ENCODE measurements at regions not wholly inside any gene's neighbourhood (a gene's known extent, or its start where the extent isn't known, plus 50 kb on each side); places are given as distances from the start of the nearest gene placed in this dataset.

- Histone ChIP-seq H3K36me3 (no peaks in the 10 kb centered on the region), H3K4me3 (no peak overlapping the region), H3K4me1 (no peaks in the 10 kb centered on the region), H3K27me3 (no peaks in the 10 kb centered on the region), H3K27ac (no peak overlapping the region), H3K9me3 (no peaks in the 10 kb centered on the region), H3K9ac (ENCODE audit: low read depth in 2 of 2, low read length in 2 of 2) (no peak overlapping the region)
- intact Hi-C loops (cut with DNase I) = no loop called here
- DNase-seq = no peak
- no peak for TF ChIP-seq CTCF (IDR thresholded peaks at IDR 0.05)
These were observed 61.2 kb upstream of the GRIP1 start for GRCh38 chr12:66739940-66740651.

GRCh38 chr12:66740732-66741131, 61.9 kb upstream of the GRIP1 start:
- DNase-seq = no peak
- Histone ChIP-seq H3K27me3 (no peaks in the 10 kb centered on the region), H3K27ac (no peak overlapping the region), H3K9me3 (no peaks in the 10 kb centered on the region), H3K36me3 (no peaks in the 10 kb centered on the region), H3K4me3 (no peak overlapping the region), H3K4me1 (no peaks in the 10 kb centered on the region), H3K9ac (ENCODE audit: low read depth in 2 of 2, low read length in 2 of 2) (no peak overlapping the region)
- TF ChIP-seq CTCF (IDR thresholded peaks at IDR 0.05) = no peak
- intact Hi-C loops (cut with DNase I) = no loop called here

GRCh38 chr12:66741919-66742318, 63.0 kb upstream of the GRIP1 start:
- Histone ChIP-seq H3K4me1 (no peaks in the 10 kb centered on the region), H3K9me3 (no peaks in the 10 kb centered on the region), H3K27ac (no peak overlapping the region), H3K9ac (ENCODE audit: low read depth in 2 of 2, low read length in 2 of 2) (no peak overlapping the region), H3K27me3 (no peaks in the 10 kb centered on the region), H3K36me3 (no peaks in the 10 kb centered on the region), H3K4me3 (no peak overlapping the region)
- intact Hi-C loops (cut with DNase I) = no loop called here
- DNase-seq = no peak
- no peak for TF ChIP-seq CTCF (IDR thresholded peaks at IDR 0.05)

GRCh38 chr12:66742508-66743367, 63.9 kb upstream of the GRIP1 start:
- no peak overlapping the region for H3K4me3 ChIP-seq
- no peaks in the 10 kb centered on the region for H3K36me3 ChIP-seq
- H3K27me3 ChIP-seq = no peaks in the 10 kb centered on the region
- H3K9ac ChIP-seq (ENCODE audit: low read depth in 2 of 2, low read length in 2 of 2) = no peak overlapping the region
- no peak overlapping the region for H3K27ac ChIP-seq
- no peaks in the 10 kb centered on the region for H3K4me1 ChIP-seq
- intact Hi-C loops (cut with DNase I) = no loop called here
- DNase-seq = no peak
- TF ChIP-seq CTCF (IDR thresholded peaks at IDR 0.05) = no peak
- H3K9me3 ChIP-seq = no peaks in the 10 kb centered on the region

GRCh38 chr12:66744461-66744860, 65.6 kb upstream of the GRIP1 start:
- no peak overlapping the region for H3K27ac ChIP-seq
- no peaks in the 10 kb centered on the region for H3K4me1 ChIP-seq
- no peaks in the 10 kb centered on the region for H3K36me3 ChIP-seq
- no peak overlapping the region for H3K4me3 ChIP-seq
- no peaks in the 10 kb centered on the region for H3K27me3 ChIP-seq
- no peak for TF ChIP-seq CTCF (IDR thresholded peaks at IDR 0.05)
- no peak overlapping the region for H3K9ac ChIP-seq (ENCODE audit: low read depth in 2 of 2, low read length in 2 of 2)
- intact Hi-C loops (cut with DNase I) = no loop called here
- DNase-seq = no peak
- H3K9me3 ChIP-seq = no peaks in the 10 kb centered on the region
